ENCODE measurements at regions not wholly inside any gene's neighbourhood (a gene's known extent, or its start where the extent isn't known, plus 50 kb on each side); places are given as distances from the start of the nearest gene placed in this dataset.

- CTCF ChIA-PET = interaction anchor here (0.6 kb wide), 1 partner anchor 25 kb away, joined by 3 read pairs; no protein-coding TSS in a partner anchor
Measured at GRCh38 chr7:91526404-91526803, 262.2 kb downstream of the FZD1 start.

GRCh38 chr7:91527460-91527859, 263.2 kb downstream of the FZD1 start:
- CTCF ChIA-PET = no interaction called here
- TF ChIP-seq CTCF (IDR thresholded peaks at IDR 0.05; ENCODE audit: insufficient read depth, low read depth, low read length) = no peak

More at GRCh38 chr7:91526404-91526803, 262.2 kb downstream of the FZD1 start:
- POLR2A ChIA-PET = no interaction called here
- no peaks in the 10 kb centered on the region for H3K36me3 ChIP-seq (ENCODE audit: control insufficient read depth, insufficient read depth, low read length)
- H3K4me3 ChIP-seq (ENCODE audit: low read depth, low read length) = no peak overlapping the region
- TF ChIP-seq CTCF (IDR thresholded peaks at IDR 0.05; ENCODE audit: insufficient read depth, low read depth, low read length) = no peak
- DNase-seq (ENCODE audit: low read depth) = no peak
- H3K27me3 ChIP-seq (ENCODE audit: control insufficient read depth, insufficient read depth, low read length) = no peaks in the 10 kb centered on the region

GRCh38 chr7:91533996-91534395, 269.8 kb downstream of the FZD1 start:
- H3K4me3 ChIP-seq (ENCODE audit: low read depth, low read length) = no peak overlapping the region
- ChIA-PET CTCF (no interaction called here), POLR2A (no interaction called here)
- no peak for DNase-seq (ENCODE audit: low read depth)
- no peaks in the 10 kb centered on the region for H3K36me3 ChIP-seq (ENCODE audit: control insufficient read depth, insufficient read depth, low read length)
- no peaks in the 10 kb centered on the region for H3K27me3 ChIP-seq (ENCODE audit: control insufficient read depth, insufficient read depth, low read length)
- no peak for TF ChIP-seq CTCF (IDR thresholded peaks at IDR 0.05; ENCODE audit: insufficient read depth, low read depth, low read length)

More at GRCh38 chr7:91527460-91527859, 263.2 kb downstream of the FZD1 start:
- no peaks in the 10 kb centered on the region for H3K27me3 ChIP-seq (ENCODE audit: control insufficient read depth, insufficient read depth, low read length)
- DNase-seq (ENCODE audit: low read depth) = no peak
- POLR2A ChIA-PET = no interaction called here
- H3K4me3 ChIP-seq (ENCODE audit: low read depth, low read length) = no peak overlapping the region
- H3K36me3 ChIP-seq (ENCODE audit: control insufficient read depth, insufficient read depth, low read length) = no peaks in the 10 kb centered on the region

- CTCF ChIA-PET = no interaction called here
- Histone ChIP-seq H3K27me3 (ENCODE audit: control insufficient read depth, insufficient read depth, low read length) (no peaks in the 10 kb centered on the region), H3K36me3 (ENCODE audit: control insufficient read depth, insufficient read depth, low read length) (no peaks in the 10 kb centered on the region), H3K4me3 (ENCODE audit: low read depth, low read length) (no peak overlapping the region)
- TF ChIP-seq CTCF (IDR thresholded peaks at IDR 0.05; ENCODE audit: insufficient read depth, low read depth, low read length) = no peak
- POLR2A ChIA-PET = no interaction called here
- no peak for DNase-seq (ENCODE audit: low read depth)
Measured at GRCh38 chr7:91537260-91538152, 273.3 kb downstream of the FZD1 start.

- Histone ChIP-seq H3K36me3 (ENCODE audit: control insufficient read depth, insufficient read depth, low read length) (no peaks in the 10 kb centered on the region), H3K27me3 (ENCODE audit: control insufficient read depth, insufficient read depth, low read length) (no peaks in the 10 kb centered on the region), H3K4me3 (ENCODE audit: low read depth, low read length) (no peak overlapping the region)
- ChIA-PET POLR2A (no interaction called here), CTCF (no interaction called here)
- no peak for DNase-seq (ENCODE audit: low read depth)
- TF ChIP-seq CTCF (IDR thresholded peaks at IDR 0.05; ENCODE audit: insufficient read depth, low read depth, low read length) = no peak
Measured at GRCh38 chr7:91541641-91542040, 277.4 kb downstream of the FZD1 start.
